Hypothalamus (tissue), 51 donors: ENCODE measurements at regions not wholly inside any gene's neighbourhood (a gene's known extent, or its start where the extent isn't known, plus 50 kb on each side); places are given as distances from the start of the nearest gene placed in this dataset.
"Not testable (repeated sequence)": the region's sequence is repeated elsewhere in the genome, so short reads cannot be mapped to it uniquely, and the experiment has no call there.

ENCODE experiments used
- DNase-seq, 51 donors: peaks; one replicate each; lab custom pipeline; 2025; lab: John Stamatoyannopoulos, UW

DNA sequence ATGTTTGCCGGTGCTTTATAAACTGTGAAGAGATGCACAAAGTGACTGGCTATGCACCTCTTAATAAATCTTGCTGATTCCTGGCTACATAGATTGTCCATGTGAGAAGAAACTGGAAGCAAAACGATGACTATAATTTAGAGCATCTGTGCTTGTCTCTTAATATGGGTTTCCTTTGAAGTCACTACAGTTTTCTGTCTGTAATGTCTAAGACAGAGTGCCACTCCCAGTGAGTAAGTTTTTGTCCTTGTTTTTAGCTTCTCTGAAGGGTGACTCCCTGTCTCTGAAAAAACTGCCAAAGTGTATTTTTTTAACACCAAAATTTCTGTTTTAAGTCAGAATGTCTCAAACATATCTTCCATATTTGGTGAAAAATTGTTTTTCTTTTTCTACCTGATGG is 175.1 kb downstream of the FASLG start:
- no peak for DNase-seq

DNA sequence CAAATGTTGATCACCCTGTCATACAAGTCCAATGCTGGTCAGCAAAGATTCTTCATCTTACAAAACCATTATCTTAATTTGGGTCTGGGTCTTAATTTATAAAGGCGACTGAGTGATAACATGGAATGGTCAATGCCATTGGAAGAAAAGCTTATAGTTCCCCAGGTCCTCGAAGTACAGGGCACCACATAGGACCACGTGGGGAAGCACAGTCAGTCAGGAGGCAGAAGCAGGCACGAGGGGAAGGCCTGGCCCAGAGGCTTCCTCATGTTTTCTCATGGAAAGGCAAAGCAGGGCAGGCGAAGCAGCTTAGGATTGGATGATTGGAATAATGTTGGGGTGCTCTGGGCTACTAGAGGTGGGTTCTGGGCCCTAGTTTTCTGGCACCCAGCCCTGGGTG is 175.7 kb downstream of the FASLG start:
- DNase-seq, result no peak

DNA sequence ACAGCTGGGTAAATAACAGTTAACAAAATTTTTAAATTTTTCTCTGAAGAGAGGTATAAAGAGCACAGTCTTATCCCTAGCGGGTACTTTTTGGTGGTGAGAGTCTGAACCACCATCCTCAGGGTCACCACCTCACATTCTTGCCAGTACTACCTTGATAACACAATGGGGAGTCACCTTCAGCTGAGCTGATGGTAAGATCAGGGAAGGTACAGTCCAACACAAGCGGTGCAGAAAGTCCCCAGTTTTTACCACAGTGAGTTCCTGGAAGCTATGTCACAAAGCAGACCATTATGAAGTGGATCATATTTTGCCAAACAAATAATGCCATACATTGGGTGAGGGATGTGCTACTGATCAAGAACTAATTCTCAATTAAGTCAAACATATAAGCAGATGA is 176.9 kb downstream of the FASLG start:
- DNase-seq, result no peak

DNA sequence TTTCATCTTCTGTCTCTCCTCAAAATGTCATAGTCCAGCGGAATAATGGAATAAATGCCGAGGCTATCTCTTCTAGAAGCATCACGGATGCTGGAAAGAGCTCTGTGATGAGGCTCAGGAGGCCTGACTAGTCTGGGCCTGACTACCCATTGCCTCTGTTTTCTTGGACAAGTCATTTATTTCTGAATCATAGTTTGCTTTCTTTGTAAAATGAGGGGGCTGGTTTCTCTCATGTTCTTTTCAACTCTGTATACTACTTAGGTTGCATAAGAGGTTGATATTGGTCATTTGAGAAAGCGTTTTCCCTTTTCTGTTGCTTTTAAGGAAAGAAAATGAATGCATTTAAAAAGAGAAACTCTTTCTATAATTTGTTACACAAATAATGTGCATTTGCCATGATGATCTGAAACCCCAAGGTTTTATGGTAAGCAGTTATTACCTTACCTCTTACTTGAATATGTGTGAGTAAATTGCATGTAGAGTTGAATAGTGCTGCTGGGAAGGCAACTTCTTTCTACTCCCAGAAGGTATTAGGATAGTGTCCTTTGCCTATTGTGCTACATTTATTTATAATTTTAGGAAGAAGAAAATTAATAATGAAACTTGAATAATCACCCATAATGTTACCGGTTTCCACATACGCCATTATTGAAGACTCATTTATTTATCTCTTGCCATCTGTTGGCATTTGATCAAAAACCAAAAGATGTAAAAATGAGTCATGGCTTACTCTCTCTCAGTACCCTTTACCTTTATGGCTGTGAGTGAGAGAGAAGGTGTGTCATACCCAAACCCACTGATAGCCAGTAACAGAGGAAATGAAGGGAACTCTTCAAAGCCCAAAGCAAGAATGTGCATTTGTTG is 179.1 kb downstream of the FASLG start:
- no peak for DNase-seq

DNA sequence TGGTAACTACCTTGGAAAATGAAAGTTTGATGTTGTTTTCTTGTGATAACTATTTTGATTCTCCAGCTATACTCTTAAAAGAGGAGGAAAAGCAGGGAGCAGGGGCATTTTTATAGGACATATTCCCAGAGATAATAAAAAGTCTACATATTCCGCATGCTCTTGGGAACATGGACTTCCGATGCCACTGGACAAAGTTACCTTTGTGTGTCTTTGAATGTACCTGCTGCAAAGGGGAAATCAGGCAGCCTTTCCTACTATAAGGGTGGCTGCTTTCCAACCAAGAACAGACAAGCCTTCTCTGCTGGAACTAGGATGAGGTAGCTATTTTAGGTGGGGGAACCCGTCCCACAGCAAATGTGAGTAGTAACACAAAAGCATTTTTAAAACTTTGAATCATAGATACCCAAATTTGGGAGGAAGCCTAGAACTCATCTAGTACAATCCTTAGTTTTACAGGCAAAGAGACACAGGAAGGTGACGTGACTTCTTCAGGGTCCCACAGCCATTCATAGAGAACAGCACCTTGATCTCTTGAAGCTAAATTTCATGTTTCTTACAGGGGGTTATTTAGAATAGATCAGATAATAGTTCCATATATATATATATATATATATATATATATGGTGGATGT is 179.9 kb downstream of the FASLG start:
- DNase-seq, result no peak

DNA sequence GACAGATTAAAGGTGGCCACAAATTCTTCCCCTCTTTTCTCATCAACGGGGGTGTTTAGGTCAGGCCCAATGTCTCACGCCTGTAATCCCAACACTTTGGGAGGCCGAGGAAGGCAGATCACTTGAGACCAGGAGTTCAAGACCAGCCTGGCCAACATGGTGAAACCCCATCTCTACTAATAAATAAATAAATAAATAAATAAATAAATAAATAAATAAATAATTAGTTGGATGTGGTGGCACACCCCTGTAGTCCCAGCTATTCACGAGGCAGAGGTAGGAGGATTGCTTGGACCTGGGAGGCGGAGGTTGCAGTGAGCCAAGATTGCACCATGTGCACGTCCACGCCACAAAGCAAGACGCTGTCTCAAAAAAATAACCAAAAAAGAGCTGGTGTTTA is 180.7 kb downstream of the FASLG start:
- not testable (repeated sequence) for DNase-seq

DNA sequence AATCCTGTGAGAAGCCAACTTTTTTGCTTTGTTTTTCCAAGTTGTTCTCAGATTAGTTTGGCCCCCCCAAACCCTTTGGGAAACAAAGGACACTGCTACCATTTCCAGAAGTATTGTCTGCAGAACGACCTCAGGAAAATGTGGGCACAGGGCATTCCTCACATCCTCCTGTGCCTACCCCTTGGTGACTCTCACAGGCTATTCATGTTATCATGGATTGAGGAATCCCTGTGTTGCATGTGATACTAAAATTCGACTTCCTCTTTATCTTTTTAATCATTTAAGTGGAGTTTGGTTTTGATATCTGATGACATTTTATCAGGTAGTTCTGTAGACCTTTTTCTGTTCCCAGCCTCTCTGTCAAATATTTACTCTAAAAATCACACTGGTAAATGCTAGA is 184.5 kb downstream of the FASLG start:
- no peak for DNase-seq

DNA sequence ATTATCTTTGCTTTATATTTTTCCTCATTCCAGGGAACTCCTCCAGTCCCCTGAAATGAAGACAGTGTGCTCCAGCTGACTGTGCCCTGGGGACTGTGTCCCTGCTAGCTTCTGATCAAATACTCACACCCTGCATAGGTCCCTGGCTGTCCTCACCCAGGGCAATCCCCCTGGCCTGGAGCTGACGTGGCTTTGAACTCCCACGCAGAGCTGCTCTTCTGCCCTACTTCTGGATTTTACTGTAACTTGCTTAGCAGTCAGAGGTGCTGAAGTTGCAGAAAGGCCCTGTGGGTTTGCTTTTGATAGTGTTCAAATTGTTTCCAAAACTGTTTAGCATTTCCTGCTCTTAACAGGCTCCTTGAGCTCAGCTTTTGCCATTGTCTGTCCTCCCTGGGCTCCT is 186.5 kb downstream of the FASLG start:
- no peak for DNase-seq

DNA sequence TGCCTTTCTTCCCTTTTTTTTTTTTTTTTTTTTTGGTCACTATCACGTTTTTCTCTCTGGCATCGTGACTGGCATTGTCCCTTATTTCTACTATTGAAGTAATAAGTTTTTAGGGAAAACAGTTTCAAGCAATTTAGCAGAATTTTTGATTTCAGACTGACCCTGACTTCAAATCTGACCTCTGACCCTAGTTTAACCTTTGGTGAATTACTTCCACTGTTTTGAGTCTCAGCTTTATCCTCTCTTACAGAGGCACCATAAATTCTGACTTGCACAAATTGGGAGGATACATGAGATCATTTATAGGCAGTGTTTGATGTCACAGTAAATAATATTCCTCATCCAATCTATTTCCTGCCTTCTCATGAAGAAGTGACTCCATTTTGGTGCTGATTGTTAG is 187.0 kb downstream of the FASLG start:
- no peak for DNase-seq

DNA sequence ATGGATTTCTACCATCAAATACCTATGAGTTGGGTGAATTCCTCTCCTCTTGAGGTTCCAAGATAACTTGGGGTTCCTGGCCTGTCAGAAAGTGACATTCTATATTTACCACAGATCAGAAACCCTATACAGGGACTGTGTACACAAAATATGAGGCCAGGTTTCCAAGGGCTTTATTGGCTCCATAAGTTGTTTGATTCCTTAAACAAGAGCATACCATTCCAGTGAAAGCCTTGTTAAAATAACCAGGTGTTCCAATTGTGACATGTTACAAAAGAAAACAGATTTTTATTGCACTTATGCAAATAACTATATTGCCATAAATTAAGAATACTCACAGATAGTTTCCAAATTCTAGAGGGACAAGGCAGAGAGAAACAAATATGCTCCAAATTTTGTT is 188.9 kb downstream of the FASLG start:
- not testable (repeated sequence) for DNase-seq

DNA sequence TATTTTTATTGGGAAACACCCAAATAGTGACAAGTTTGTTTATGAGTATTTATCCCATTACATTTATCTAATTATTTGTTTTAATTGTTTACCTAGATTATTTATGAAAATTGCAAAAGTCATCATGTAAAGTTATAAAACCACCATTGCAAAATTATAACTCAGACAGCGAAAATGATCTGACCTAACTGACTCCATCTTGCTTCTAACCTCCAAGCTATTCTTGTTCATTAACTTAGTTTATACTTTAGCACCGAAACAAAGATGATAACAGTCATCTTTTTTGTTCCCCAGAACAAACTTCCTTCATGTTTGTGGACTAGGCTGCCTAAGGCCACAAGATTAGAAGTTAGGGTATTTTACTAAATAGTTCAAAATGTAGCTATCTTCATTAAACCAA is 190.8 kb downstream of the FASLG start:
- DNase-seq, result no peak

DNA sequence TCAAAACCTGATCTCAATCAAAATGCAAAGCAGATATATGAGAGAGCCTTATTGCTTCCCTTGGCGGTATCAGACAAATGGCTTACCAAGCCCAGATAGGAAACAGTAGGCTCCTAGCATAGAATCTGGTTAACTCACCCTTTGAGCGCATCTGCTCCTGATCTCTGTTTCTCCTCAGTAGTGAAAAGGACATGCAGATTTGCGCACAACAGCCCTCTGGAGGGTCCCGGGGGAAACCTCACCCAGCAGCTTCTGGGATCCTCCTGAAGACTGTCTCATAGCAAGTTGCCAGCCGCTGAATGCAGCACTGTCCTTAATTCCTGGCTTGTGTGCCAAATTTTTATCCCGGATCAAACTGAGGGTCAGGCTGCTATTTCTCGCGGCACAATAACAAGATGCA is 192.2 kb downstream of the FASLG start:
- no peak for DNase-seq

DNA sequence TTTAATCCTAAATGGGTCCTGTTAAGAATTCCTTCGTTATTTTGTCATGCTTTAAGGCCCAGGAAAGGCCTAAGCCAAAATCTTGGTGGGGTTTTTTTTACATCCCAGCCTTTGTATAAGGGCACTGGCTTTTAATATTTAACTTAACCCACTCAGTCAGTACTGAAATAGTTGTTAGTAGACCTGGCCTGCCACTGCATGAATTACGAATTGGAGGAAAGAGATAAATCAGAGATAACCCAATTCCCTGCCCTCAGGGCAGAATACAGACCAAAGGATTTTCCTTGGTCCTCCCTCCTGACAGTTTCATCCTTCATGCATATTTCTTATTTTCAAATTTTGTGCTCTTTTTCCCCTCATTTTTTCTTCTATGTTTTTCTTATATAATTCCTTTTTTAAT is 193.0 kb downstream of the FASLG start:
- DNase-seq, result no peak

DNA sequence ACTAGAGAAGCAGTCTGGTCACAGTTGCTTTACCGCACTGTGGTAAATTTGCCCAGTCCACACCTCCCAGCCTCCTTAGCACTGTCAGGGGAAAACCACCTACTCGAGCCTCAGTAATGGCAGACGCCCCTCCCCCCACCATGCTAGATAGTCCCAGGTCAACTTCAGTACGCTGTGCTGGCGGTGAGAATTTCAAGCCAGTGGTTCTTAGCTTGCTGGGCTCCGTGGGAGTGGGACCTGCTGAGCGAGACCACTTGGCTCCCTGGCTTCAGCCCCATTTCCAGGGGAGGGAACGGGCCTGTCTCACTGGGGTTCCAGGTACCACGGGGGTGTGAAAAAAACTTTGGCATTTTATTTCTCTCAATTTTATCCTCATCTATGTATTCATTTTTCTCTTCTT is 194.8 kb downstream of the TNFSF18 start:
- DNase-seq, result not testable (repeated sequence)

DNA sequence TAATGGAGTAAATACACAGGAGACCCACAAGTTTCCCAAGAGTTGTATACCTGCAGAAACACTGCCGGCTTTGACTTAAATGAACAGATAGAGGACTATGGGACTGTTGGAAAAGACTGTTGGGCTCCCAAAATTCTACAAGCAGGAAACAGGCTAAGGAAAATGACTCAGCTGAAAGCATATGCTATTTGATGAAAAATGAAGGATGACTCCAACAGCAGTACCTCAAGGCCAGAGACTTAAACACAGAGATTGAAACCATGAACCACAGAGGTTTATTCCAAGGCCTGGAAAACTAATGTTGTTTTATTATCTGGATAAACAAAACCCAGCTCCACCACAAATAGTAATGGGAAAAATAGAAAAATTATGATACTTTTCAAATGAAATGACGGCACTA is 187.7 kb downstream of the TNFSF18 start:
- no peak for DNase-seq

DNA sequence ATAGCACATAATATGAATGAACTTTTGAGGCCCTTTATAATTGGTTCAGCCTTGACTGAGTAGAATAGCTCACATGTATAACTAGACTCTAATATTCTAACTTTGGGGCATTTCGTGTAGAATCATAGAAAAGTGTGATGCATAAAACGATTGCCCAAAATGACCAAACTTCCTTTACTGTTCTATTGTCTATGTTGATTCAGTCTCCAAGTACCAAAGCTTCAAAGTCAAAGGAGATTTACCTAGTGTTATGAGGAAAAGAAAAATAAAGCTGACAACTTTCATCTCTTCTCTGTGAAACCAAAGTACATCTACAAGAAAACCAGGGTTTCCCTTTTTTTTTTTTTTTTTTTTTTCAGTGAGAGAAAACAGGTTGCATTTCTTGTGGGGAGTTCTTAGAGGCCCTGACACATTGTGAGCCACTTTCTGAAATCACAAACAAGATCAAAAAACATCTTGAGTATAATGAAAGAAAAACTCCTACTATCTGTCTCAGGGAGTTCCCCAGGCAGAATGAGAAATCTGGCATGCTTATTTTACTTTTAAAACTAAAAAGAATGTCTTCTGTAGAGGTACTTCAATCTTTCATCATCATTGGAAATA is 183.4 kb downstream of the TNFSF18 start:
- no peak for DNase-seq

DNA sequence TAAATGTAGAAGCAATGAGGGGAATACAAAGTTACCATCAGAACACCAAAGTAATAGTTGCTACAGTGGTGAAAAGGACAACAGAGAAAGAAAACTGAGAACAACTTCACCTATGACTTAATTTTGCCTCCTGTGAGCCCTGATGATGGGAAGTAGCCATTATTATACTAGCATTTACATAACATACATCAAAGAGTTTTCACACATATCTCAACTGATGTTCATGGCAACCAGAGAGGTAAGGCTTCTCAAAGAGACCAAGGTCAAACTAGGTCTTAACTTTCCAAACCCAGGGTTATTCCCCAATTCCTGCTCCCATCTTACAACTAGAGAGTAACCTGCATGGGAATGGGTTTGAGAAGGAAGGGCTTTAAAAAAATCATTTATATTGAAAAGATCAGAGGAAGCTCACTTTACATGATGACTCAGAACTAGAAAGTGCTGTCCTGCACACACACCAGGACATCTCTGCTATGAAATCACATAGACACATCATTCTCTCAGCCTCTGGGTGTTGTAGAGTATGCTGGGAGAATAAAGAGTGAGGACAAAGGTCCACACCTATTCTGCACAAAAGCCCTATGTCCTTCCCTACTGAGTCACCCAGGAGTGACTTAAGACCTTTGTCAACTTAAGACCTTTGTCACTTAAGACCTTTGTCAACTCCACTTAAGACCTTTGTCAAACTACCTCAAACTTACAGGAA is 179.7 kb downstream of the TNFSF18 start:
- DNase-seq, result no peak

DNA sequence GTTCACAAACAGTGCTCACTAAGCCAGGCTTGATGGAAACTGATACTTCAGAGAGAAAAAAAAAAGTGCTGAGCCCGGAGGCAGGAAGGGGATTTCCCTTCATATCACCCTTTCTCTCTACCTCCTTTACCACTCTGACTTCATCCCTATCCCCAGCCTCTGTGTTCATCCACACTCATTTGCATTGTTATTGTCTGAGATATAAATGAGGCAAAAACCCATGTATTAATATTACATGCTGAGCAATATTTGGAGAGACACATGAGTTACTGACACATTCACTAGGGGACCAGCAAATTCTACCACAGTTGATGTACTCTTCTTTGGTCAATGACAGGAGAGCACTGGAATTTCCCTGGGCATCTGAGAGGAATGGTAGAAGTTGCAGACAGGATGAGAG is 175.8 kb downstream of the TNFSF18 start:
- no peak for DNase-seq

DNA sequence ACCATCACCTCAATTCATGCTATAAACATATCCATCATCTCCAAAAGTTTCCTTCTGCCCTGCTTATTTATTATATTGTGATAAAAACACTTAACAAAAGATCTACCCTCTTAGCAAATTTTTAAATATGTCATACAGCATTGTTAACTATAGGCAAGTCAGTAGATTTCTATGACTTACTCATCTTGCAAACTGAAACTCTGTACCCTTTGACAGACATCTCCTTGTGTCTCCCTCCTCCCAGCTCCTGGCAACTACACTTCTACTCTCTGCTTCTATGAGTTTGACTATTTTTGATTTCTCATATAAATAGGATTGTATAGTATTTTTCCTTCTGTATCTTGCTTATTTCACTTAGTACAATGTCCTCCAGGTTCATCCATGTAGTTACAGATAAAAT is 174.8 kb downstream of the TNFSF18 start:
- DNase-seq, result no peak

DNA sequence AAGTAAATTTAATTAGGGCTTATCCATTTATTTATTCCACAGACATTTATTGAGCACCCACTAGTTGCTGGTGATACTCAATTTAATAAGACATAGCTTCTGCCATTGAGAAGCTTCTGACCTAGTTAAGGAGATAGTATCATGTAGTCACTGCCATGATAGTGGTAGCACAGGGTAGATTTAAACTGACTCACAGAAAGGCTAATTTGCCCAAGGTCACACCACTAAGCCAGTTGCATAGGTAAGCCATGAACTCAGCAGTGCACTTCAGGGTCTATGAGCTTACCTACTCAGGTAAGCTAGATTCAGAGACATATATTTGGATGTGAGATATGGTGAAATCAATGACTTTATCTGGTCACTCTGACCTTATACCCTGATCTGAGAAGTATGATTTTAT is 168.4 kb downstream of the TNFSF18 start:
- no peak for DNase-seq

DNA sequence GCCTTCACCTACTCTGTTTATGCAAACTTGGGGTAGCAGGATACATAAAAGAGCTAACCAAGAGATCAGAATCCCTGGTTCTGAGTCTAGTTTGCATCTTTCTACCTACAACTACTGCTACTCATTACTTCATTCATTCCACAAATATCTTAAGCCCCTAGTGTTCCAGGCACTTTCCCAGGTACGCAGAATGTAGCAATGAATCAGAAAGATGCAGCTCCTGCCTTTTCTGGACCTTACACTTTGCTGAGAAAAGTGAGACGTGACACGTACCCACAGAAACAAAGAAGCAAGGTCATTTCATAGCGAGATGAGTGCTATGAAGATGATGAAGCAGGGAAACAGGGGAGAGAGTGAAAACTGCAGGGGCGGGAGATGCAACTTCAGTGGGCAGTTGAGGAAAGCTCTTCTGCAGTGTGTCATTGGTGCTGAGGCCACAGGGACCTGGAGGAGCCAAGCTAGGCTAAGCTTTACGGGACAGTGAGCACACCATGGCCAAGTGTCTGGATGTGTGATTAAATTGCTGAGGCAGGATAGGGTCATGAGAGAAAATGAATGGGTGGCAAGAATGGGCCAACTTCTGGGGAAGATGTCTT is 167.9 kb downstream of the TNFSF18 start:
- no peak for DNase-seq
